ENCODE measurements at regions not wholly inside any gene's neighbourhood (a gene's known extent, or its start where the extent isn't known, plus 50 kb on each side); places are given as distances from the start of the nearest gene placed in this dataset.
"Not testable (repeated sequence)": the region's sequence is repeated elsewhere in the genome, so short reads cannot be mapped to it uniquely, and the experiment has no call there.

- no peak overlapping the region for H3K9ac ChIP-seq (ENCODE audit: low read length)
Observed at GRCh38 chr1:221998186-221998612, 256.3 kb upstream of the DUSP10 start.

GRCh38 chr1:221997012-221997411 lies 255.1 kb upstream of the DUSP10 start:
- H3K79me2 ChIP-seq (ENCODE audit: low read length); H3K9me3 ChIP-seq (ENCODE audit: insufficient read depth, low read length); H3K36me3 ChIP-seq (replicated peaks; ENCODE audit: low read depth, low read length); H3K4me3 ChIP-seq (ENCODE audit: low read length); H3K9ac ChIP-seq (ENCODE audit: low read length); H2AFZ ChIP-seq (ENCODE audit: low read depth, low read length); H3K27me3 ChIP-seq (ENCODE audit: low read depth, low read length); H4K20me1 ChIP-seq (ENCODE audit: insufficient read depth, low read length); H3K27ac ChIP-seq (ENCODE audit: low read length); H3K4me2 ChIP-seq (ENCODE audit: low read length): not testable (repeated sequence)
- H3K4me1 ChIP-seq (ENCODE audit: low read length), result peaks cover 39% of the 10 kb centered on the region

More at GRCh38 chr1:221998186-221998612, 256.3 kb upstream of the DUSP10 start:
- H3K4me1 ChIP-seq (ENCODE audit: low read length), result peaks cover 27% of the 10 kb centered on the region
- H4K20me1 ChIP-seq (ENCODE audit: insufficient read depth, low read length), result no peaks in the 10 kb centered on the region
- TF ChIP-seq EZH2phosphoT487 (IDR thresholded peaks at IDR 0.05; ENCODE audit: low read depth) (no peak), CTCF (IDR thresholded peaks at IDR 0.05; ENCODE audit: low read depth, low read length) (no peak)
- H2AFZ ChIP-seq (ENCODE audit: low read depth, low read length), result no peak overlapping the region
- H3K36me3 ChIP-seq (replicated peaks; ENCODE audit: low read depth, low read length), result no peaks in the 10 kb centered on the region
- H3K79me2 ChIP-seq (ENCODE audit: low read length), result no peaks in the 10 kb centered on the region
- H3K27me3 ChIP-seq (ENCODE audit: low read depth, low read length), result no peaks in the 10 kb centered on the region
- H3K27ac ChIP-seq (ENCODE audit: low read length), result no peak overlapping the region
- H3K4me3 ChIP-seq (ENCODE audit: low read length), result no peak overlapping the region
- no peaks in the 10 kb centered on the region for H3K9me3 ChIP-seq (ENCODE audit: insufficient read depth, low read length)
- H3K4me2 ChIP-seq (ENCODE audit: low read length), result no peak overlapping the region

GRCh38 chr1:221994939-221995338 lies 253.1 kb upstream of the DUSP10 start:
- TF ChIP-seq EZH2phosphoT487 (IDR thresholded peaks at IDR 0.05; ENCODE audit: low read depth), result no peak
- no peak for TF ChIP-seq CTCF (IDR thresholded peaks at IDR 0.05; ENCODE audit: low read depth, low read length)
- Histone ChIP-seq H3K4me2 (ENCODE audit: low read length) (peak overlapping the region; percentile 61), H4K20me1 (ENCODE audit: insufficient read depth, low read length) (no peaks in the 10 kb centered on the region), H2AFZ (ENCODE audit: low read depth, low read length) (peak overlapping the region; percentile 23; the same call in 1 of the 2 replicates), H3K27me3 (ENCODE audit: low read depth, low read length) (no peaks in the 10 kb centered on the region), H3K4me1 (ENCODE audit: low read length) (peaks cover 60% of the 10 kb centered on the region), H3K79me2 (ENCODE audit: low read length) (no peaks in the 10 kb centered on the region), H3K4me3 (ENCODE audit: low read length) (peak overlapping the region; percentile 16; the same call in 1 of the 2 replicates), H3K27ac (ENCODE audit: low read length) (peak overlapping the region; percentile 91), H3K36me3 (replicated peaks; ENCODE audit: low read depth, low read length) (peaks cover 11% of the 10 kb centered on the region), H3K9ac (ENCODE audit: low read length) (peak overlapping the region; percentile 53), H3K9me3 (ENCODE audit: insufficient read depth, low read length) (peaks cover 4% of the 10 kb centered on the region; the same call in 1 of the 2 replicates)

GRCh38 chr1:221994274-221994698 lies 252.4 kb upstream of the DUSP10 start:
- H3K9ac ChIP-seq (ENCODE audit: low read length), result peak overlapping the region; percentile 70
- H4K20me1 ChIP-seq (ENCODE audit: insufficient read depth, low read length), result no peaks in the 10 kb centered on the region
- TF ChIP-seq CTCF (IDR thresholded peaks at IDR 0.05; ENCODE audit: low read depth, low read length) (no peak), EZH2phosphoT487 (IDR thresholded peaks at IDR 0.05; ENCODE audit: low read depth) (no peak)
- peak overlapping the region; percentile 61 for H3K4me2 ChIP-seq (ENCODE audit: low read length)
- 0 out of 2 replicates have a peak overlapping the region, but pooled peaks have one; percentile 23 for H2AFZ ChIP-seq (ENCODE audit: low read depth, low read length)
- H3K4me1 ChIP-seq (ENCODE audit: low read length), result peaks cover 62% of the 10 kb centered on the region
- peak overlapping the region; percentile 16; the same call in 1 of the 2 replicates for H3K4me3 ChIP-seq (ENCODE audit: low read length)
- peak overlapping the region; percentile 91 for H3K27ac ChIP-seq (ENCODE audit: low read length)
- no peaks in the 10 kb centered on the region for H3K27me3 ChIP-seq (ENCODE audit: low read depth, low read length)
- peaks cover 11% of the 10 kb centered on the region for H3K36me3 ChIP-seq (replicated peaks; ENCODE audit: low read depth, low read length)
- no peaks in the 10 kb centered on the region for H3K79me2 ChIP-seq (ENCODE audit: low read length)
- H3K9me3 ChIP-seq (ENCODE audit: insufficient read depth, low read length), result peaks cover 4% of the 10 kb centered on the region; the same call in 1 of the 2 replicates
